Inflammatory macrophage treated with lipopolysaccharide for 4 hours (primary cell): ENCODE measurements at regions not wholly inside any gene's neighbourhood (a gene's known extent, or its start where the extent isn't known, plus 50 kb on each side); places are given as distances from the start of the nearest gene placed in this dataset.

Experiments used
- DNase-seq: peaks from one replicate; pipeline ENCODE4 v3.0.0-alpha.2; 2020

- no peak for DNase-seq
These were observed 653.7 kb downstream of the CCDC171 start for GRCh38 chr9:16206518-16206917.

- no peak for DNase-seq
These were observed 654.3 kb downstream of the CCDC171 start for GRCh38 chr9:16207161-16207560.

- DNase-seq, result no peak
These were observed 657.6 kb downstream of the CCDC171 start for GRCh38 chr9:16210440-16210839.

- DNase-seq, result no peak
These were observed 658.5 kb downstream of the BNC2 start for GRCh38 chr9:16211946-16212345.

GRCh38 chr9:16213781-16214515 is 656.5 kb downstream of the BNC2 start:
- DNase-seq, result no peak

GRCh38 chr9:16214677-16215352 is 655.7 kb downstream of the BNC2 start:
- DNase-seq, result no peak

- no peak for DNase-seq
These were observed 655.2 kb downstream of the BNC2 start for GRCh38 chr9:16215353-16215680.

GRCh38 chr9:16217943-16218701 is 652.3 kb downstream of the BNC2 start:
- DNase-seq, result no peak

- DNase-seq, result no peak
These were observed 649.1 kb downstream of the BNC2 start for GRCh38 chr9:16221366-16221765.

- no peak for DNase-seq
These were observed 648.5 kb downstream of the BNC2 start for GRCh38 chr9:16221822-16222547.

GRCh38 chr9:16223074-16223871 is 647.2 kb downstream of the BNC2 start:
- DNase-seq, result no peak

- no peak for DNase-seq
These were observed 639.7 kb downstream of the BNC2 start for GRCh38 chr9:16230731-16231130.

GRCh38 chr9:16236311-16236710 is 634.2 kb downstream of the BNC2 start:
- peak; percentile 35 for DNase-seq

- DNase-seq, result no peak
These were observed 633.6 kb downstream of the BNC2 start for GRCh38 chr9:16236882-16237281.

- DNase-seq, result no peak
These were observed 631.8 kb downstream of the BNC2 start for GRCh38 chr9:16238623-16239138.

GRCh38 chr9:16241231-16241630 is 629.2 kb downstream of the BNC2 start:
- DNase-seq, result no peak

GRCh38 chr9:16243798-16244197 is 626.7 kb downstream of the BNC2 start:
- DNase-seq, result no peak

GRCh38 chr9:16245756-16246440 is 624.6 kb downstream of the BNC2 start:
- no peak for DNase-seq

GRCh38 chr9:16246785-16247184 is 623.7 kb downstream of the BNC2 start:
- no peak for DNase-seq

- DNase-seq, result no peak
These were observed 623.1 kb downstream of the BNC2 start for GRCh38 chr9:16247188-16247875.

GRCh38 chr9:16248822-16249221 is 621.6 kb downstream of the BNC2 start:
- DNase-seq, result no peak
